HepG2 (cell line): ENCODE measurements at regions not wholly inside any gene's neighbourhood (a gene's known extent, or its start where the extent isn't known, plus 50 kb on each side); places are given as distances from the start of the nearest gene placed in this dataset.
A peak's percentile ranks its signal among the peaks of the same experiment; 100 is the strongest.
"Not testable (repeated sequence)": the region's sequence is repeated elsewhere in the genome, so short reads cannot be mapped to it uniquely, and the experiment has no call there.

Experiments used
- ATAC-seq: fragments of 200-7000 bp; cut with Tn5 transposase; 3 replicates; pipeline ENCODE4 v1.9.1; 2020; ENCODE audit warnings: mild to moderate bottlenecking, moderate library complexity
- BruUV-seq: library from RNA; stranded (reverse); fragments of 400-500 nt; replicated peaks from 2 replicates; lab custom pipeline; 2021; lab: Mats Ljungman, UMichigan
- CTCF ChIA-PET: fragments of 300-600 bp; formaldehyde crosslinking; extraction: SDS; loops from one replicate; lab custom pipeline; 2021; ENCODE audit warnings: low total read pairs, inconsistent platforms, low intra/inter-chr PET ratio; lab: Yijun Ruan, JAX
- POLR2A ChIA-PET: fragments of 350-600 bp; sonication (Branson Sonifier 250); formaldehyde crosslinking; loops from one replicate; lab custom pipeline; 2020; ENCODE audit warnings: antibody characterized with exemption, inconsistent platforms; lab: Yijun Ruan, JAX
- DNase-seq: peaks from one replicate; pipeline ENCODE4 v3.0.0-alpha.2; 2015; ENCODE audit warnings: low spot score
- FAIRE-seq: peaks from 3 replicates; lab custom pipeline; 2011; peaks lifted over from hg19 to GRCh38; lab: Jason Lieb, UNC
- H2AFZ ChIP-seq: one replicate; pipeline ENCODE4 v1.6.1; 2011; ENCODE audit warnings: low read length, inconsistent platforms
- H3K27ac ChIP-seq: fragments of 300-600 bp; 3 replicates; pipeline ENCODE4 v1.8.0; 2011; ENCODE audit warnings: mixed run types, mild to moderate bottlenecking, mixed read lengths, low read length, inconsistent platforms; ENCODE audit not compliant: insufficient read depth; ENCODE audit errors: extremely low read length
- H3K27me3 ChIP-seq, 2 experiments: fragments of 200-600 bp in 1 of 2; 2 replicates in 1 of 2; 3 replicates in 1 of 2; pipeline versions ENCODE4 v1.6.0 to v1.8.0; 2011; ENCODE audit warnings: low read length in 2 of 2, mild to moderate bottlenecking in 2 of 2, moderate library complexity in 2 of 2, inconsistent platforms in 1 of 2; ENCODE audit not compliant: insufficient read depth in 2 of 2, control insufficient read depth in 1 of 2
- H3K36me3 ChIP-seq, 2 experiments: fragments of 200-600 bp in 1 of 2; replicated peaks in 1 of 2; 2 replicates in 1 of 2; 3 replicates in 1 of 2; pipeline versions ENCODE4 v1.5.1 to v1.8.0; 2011; ENCODE audit warnings: low read length in 2 of 2, inconsistent platforms in 1 of 2; ENCODE audit not compliant: insufficient read depth in 2 of 2, control insufficient read depth in 1 of 2
- H3K4me1 ChIP-seq: 2 replicates; pipeline ENCODE4 v1.5.1; 2012; ENCODE audit warnings: low read length, inconsistent platforms; ENCODE audit not compliant: insufficient read depth
- H3K4me2 ChIP-seq: 2 replicates; pipeline ENCODE4 v1.6.0; 2011; ENCODE audit warnings: low read depth, low read length, inconsistent platforms
- H3K4me3 ChIP-seq, 3 experiments: fragments of 200-600 bp in 1 of 3; sonication (generic), shearing (Covaris generic) in 1 of 3; replicated peaks in 1 of 3; 2 replicates each; pipeline ENCODE4 v1.5.1; 2011 to 2016; ENCODE audit warnings: low read length in 3 of 3, inconsistent platforms in 2 of 3, low read depth in 2 of 3, mild to moderate bottlenecking in 2 of 3, control low read depth in 1 of 3, mixed read lengths in 1 of 3; ENCODE audit not compliant: insufficient read depth in 1 of 3
- H3K79me2 ChIP-seq: one replicate; pipeline ENCODE4 v1.6.1; 2011; ENCODE audit warnings: low read length, inconsistent platforms; ENCODE audit not compliant: insufficient read depth
- H3K9ac ChIP-seq: 2 replicates; pipeline ENCODE4 v1.6.0; 2011; ENCODE audit warnings: mild to moderate bottlenecking, low read depth, low read length, inconsistent platforms; ENCODE audit not compliant: insufficient read depth
- H3K9me3 ChIP-seq: 2 replicates; pipeline ENCODE4 v1.5.1; 2012; ENCODE audit warnings: mild to moderate bottlenecking, low read length
- H4K20me1 ChIP-seq: 2 replicates; pipeline ENCODE4 v1.6.0; 2011; ENCODE audit warnings: inconsistent platforms, mild to moderate bottlenecking, low read length, moderate library complexity; ENCODE audit not compliant: insufficient read depth
- HNRNPLL ChIP-seq: fragments of 200-400 bp; formaldehyde crosslinking; IDR thresholded peaks from 2 replicates; pipeline ENCODE4 v1.6.1; 2017; ENCODE audit warnings: mild to moderate bottlenecking, low read depth, low read length; ENCODE audit not compliant: poor library complexity, severe bottlenecking
- MAFF ChIP-seq: IDR thresholded peaks from 2 replicates; pipeline ENCODE4 v1.6.1; 2011; ENCODE audit warnings: low read depth, low read length, improper control_type of control experiment
- MAFK ChIP-seq, 2 experiments: IDR thresholded peaks in 1 of 2; conservative IDR thresholded peaks in 1 of 2; 2 replicates each; pipeline ENCODE4 v1.6.1; 2011; ENCODE audit warnings: improper control_type of control experiment in 2 of 2, low read length in 2 of 2
- RAD51 ChIP-seq: fragments of 450-650 bp; IDR thresholded peaks from 2 replicates; pipeline ENCODE4 v1.6.1; 2016; ENCODE audit warnings: borderline replicate concordance
- TP53 ChIP-seq: sonication (generic); formaldehyde crosslinking; conservative IDR thresholded peaks from 2 replicates; pipeline ENCODE4 v1.4.0; 2020; ENCODE audit warnings: missing genetic modification reagents
- WGBS: methylation state at CpG from one replicate; pipeline ENCODE4 v1.1.6; 2017; ENCODE audit warnings: low lambda C conversion rate; 5-methylcytosine and 5-hydroxymethylcytosine counted together
- in situ Hi-C: cut with HindIII; loops from 2 replicates; pipeline ENCODE4 v1.10.0; 2017; ENCODE audit warnings: low pct_unique_long_range_greater_than_20kb; ENCODE audit not compliant: extremely low pct_ligation_motif_present
- intact Hi-C: fragments of 100-400 bp; cut with micrococcal nuclease; formaldehyde crosslinking; loops from one replicate; pipeline ENCODE4 v1.10.0; 2022; ENCODE audit not compliant: unreplicated experiment
- TF ChIP-seq, protein P1 (sequence below), 2 experiments: sonication (generic) in 1 of 2; formaldehyde crosslinking in 1 of 2; IDR thresholded peaks; 2 replicates each; pipeline versions ENCODE4 v1.5.1 to v1.6.1; 2011 to 2020; ENCODE audit warnings: borderline replicate concordance in 1 of 2, low read depth in 1 of 2, low read length in 1 of 2, mild to moderate bottlenecking in 1 of 2, missing genetic modification reagents in 1 of 2, moderate library complexity in 1 of 2

DNA sequence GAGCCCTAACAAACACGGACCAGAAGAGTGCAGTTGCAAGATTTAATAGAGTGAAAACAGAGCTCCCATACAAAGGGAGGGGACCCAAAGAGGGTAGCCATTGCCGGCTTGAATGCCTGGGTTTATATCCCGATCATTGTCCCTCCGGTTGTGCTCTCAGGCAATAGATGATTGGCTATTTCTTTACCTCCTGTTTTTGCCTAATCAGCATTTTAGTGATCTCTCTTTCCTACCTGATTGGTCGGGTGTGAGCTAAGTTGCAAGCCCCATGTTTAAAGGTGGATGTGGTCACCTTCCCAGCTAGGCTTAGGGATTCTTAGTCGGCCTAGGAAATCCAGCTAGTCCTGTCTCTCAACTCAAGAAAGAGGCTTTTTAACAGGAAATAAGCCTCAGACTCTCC lies 186.9 kb upstream of the TBX22 start:
- H2AFZ ChIP-seq, H4K20me1 ChIP-seq, DNase-seq, intact Hi-C loops, BruUV-seq, FAIRE-seq, H3K27ac ChIP-seq, H3K79me2 ChIP-seq, H3K4me1 ChIP-seq, H3K4me2 ChIP-seq, ATAC-seq, H3K36me3 ChIP-seq, H3K27me3 ChIP-seq, POLR2A ChIA-PET, CTCF ChIA-PET, in situ Hi-C loops, H3K4me3 ChIP-seq, H3K9ac ChIP-seq: not testable (repeated sequence)
- 6% methylated on average over 2 of the region's 6 CpGs for WGBS
- peak; percentile 68 for TF ChIP-seq MAFF
- peak in 1 of 2 experiments; percentile 73; a peak in 3 of 4 replicates for TF ChIP-seq MAFK (conservative IDR thresholded peaks at IDR 0.05 in 1 of 2, IDR thresholded peaks at IDR 0.05 in 1 of 2; ENCODE audit: low read length in 2 of 2)
- H3K9me3 ChIP-seq: peaks cover 47% of the 10 kb centered on the region

DNA sequence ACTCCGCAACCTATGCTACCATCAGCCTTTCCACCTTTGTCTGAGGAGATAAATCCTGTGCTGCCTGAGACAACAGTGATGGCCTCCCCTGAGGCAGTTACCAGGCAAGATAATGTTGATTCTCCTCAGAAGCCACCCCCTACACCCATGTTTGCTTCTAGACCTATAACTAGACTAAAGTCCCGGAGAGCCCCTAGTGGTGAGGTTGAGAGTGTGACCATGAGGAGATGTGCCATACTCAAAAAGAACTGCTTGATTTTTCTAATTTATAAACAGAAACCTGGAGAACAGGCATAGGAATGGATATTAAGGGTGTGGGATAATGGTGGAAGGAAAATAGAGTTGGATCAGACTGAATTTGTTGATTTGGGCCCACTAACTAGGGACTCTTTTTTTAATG lies 164.4 kb upstream of the TBX22 start:
- BruUV-seq, H3K4me3 ChIP-seq, ATAC-seq, H3K36me3 ChIP-seq, FAIRE-seq, in situ Hi-C loops, DNase-seq, H4K20me1 ChIP-seq, H3K79me2 ChIP-seq, intact Hi-C loops, CTCF ChIA-PET, H3K4me2 ChIP-seq, POLR2A ChIA-PET, H3K27me3 ChIP-seq, H3K9ac ChIP-seq, H3K27ac ChIP-seq, H3K4me1 ChIP-seq, H2AFZ ChIP-seq: not testable (repeated sequence)
- WGBS: 8% methylated on average over 2 of the region's 2 CpGs
- H3K9me3 ChIP-seq: peaks cover 33% of the 10 kb centered on the region

DNA sequence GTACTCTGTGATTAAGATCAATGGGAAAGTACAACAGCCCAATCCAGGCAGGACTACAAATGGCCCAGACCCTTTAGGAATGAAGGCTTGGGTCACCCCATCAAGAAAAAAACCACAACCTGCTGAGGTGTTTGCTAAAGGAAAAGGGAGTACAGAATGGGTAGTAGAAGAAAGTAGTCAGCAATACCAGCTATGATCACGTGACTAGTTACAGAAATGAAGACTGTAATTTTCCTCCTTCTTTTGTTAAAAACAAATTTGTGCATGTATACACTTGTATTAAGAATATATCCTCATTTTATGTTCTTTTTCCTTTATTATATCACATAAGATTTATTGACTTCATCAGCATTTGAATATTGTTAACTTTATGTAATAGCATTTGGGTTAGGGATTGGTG lies 160.1 kb upstream of the TBX22 start:
- no TSS peak for BruUV-seq
- no peaks in the 10 kb centered on the region for H4K20me1 ChIP-seq
- no peaks in the 10 kb centered on the region for H3K27me3 ChIP-seq
- FAIRE-seq (no peak), ATAC-seq (no peak), DNase-seq (no peak)
- no peaks in the 10 kb centered on the region for H3K79me2 ChIP-seq
- intact Hi-C loops: no loop called here
- H2AFZ ChIP-seq: no peak overlapping the region
- H3K4me3 ChIP-seq: no peak overlapping the region
- H3K36me3 ChIP-seq: no peaks in the 10 kb centered on the region
- H3K4me1 ChIP-seq: no peaks in the 10 kb centered on the region
- TF ChIP-seq, protein P1, sequence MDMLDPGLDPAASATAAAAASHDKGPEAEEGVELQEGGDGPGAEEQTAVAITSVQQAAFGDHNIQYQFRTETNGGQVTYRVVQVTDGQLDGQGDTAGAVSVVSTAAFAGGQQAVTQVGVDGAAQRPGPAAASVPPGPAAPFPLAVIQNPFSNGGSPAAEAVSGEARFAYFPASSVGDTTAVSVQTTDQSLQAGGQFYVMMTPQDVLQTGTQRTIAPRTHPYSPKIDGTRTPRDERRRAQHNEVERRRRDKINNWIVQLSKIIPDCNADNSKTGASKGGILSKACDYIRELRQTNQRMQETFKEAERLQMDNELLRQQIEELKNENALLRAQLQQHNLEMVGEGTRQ (IDR thresholded peaks at IDR 0.05; ENCODE audit: low read depth, low read length): peak; percentile 26; the same call in 1 of the 2 replicates
- TF ChIP-seq, protein P1 (CRISPR knock-in tag; IDR thresholded peaks at IDR 0.05; ENCODE audit: borderline replicate concordance): no peak
- TF ChIP-seq TP53 (CRISPR knock-in tag) (no peak), RAD51 (peak; percentile 58; the same call in 1 of the 2 replicates), HNRNPLL (no peak)
- CTCF ChIA-PET: no interaction called here
- no peak overlapping the region for H3K27ac ChIP-seq
- WGBS: 0% methylated on average over 1 of the region's 1 CpG
- peaks cover 16% of the 10 kb centered on the region for H3K9me3 ChIP-seq
- no peak overlapping the region for H3K9ac ChIP-seq
- in situ Hi-C loops: no loop called here
- POLR2A ChIA-PET: no interaction called here
- H3K4me2 ChIP-seq: no peak overlapping the region
